HG03045 (cell line): ENCODE measurements at regions not wholly inside any gene's neighbourhood (a gene's known extent, or its start where the extent isn't known, plus 50 kb on each side); places are given as distances from the start of the nearest gene placed in this dataset.

Experiments used
- ATAC-seq: cut with Tn5 transposase; IDR thresholded peaks from one replicate; pipeline ENCODE4 v1.9.1; 2021; ENCODE audit warnings: mild to moderate bottlenecking, moderate library complexity; ENCODE audit not compliant: unreplicated experiment

- ATAC-seq: no peak
Measured at GRCh38 chr5:153439130-153439529, 51.3 kb upstream of the GRIA1 start.
